HG03045 (cell line): ENCODE measurements at regions not wholly inside any gene's neighbourhood (a gene's known extent, or its start where the extent isn't known, plus 50 kb on each side); places are given as distances from the start of the nearest gene placed in this dataset.
"Not testable (repeated sequence)": the region's sequence is repeated elsewhere in the genome, so short reads cannot be mapped to it uniquely, and the experiment has no call there.

Experiments used
- ATAC-seq: cut with Tn5 transposase; IDR thresholded peaks from one replicate; pipeline ENCODE4 v1.9.1; 2021; ENCODE audit warnings: mild to moderate bottlenecking, moderate library complexity; ENCODE audit not compliant: unreplicated experiment

GRCh38 chr13:104577071-104577815 is 1511.0 kb upstream of the SLC10A2 start:
- ATAC-seq: no peak

GRCh38 chr13:104571893-104572229 is 1505.6 kb upstream of the SLC10A2 start:
- no peak for ATAC-seq

GRCh38 chr13:104571161-104571892 is 1505.1 kb upstream of the SLC10A2 start:
- ATAC-seq: no peak

- no peak for ATAC-seq
These were observed 1500.9 kb upstream of the SLC10A2 start for GRCh38 chr13:104567114-104567513.

GRCh38 chr13:104565888-104566287 is 1499.7 kb upstream of the SLC10A2 start:
- no peak for ATAC-seq

- ATAC-seq: no peak
These were observed 1487.7 kb upstream of the SLC10A2 start for GRCh38 chr13:104553896-104554295.

GRCh38 chr13:104553186-104553585 is 1487.0 kb upstream of the SLC10A2 start:
- no peak for ATAC-seq

- ATAC-seq: no peak
These were observed 1468.6 kb upstream of the SLC10A2 start for GRCh38 chr13:104534847-104535246.

GRCh38 chr13:104532132-104532531 is 1465.9 kb upstream of the SLC10A2 start:
- no peak for ATAC-seq

- no peak for ATAC-seq
These were observed 1464.5 kb upstream of the SLC10A2 start for GRCh38 chr13:104530741-104531140.

- no peak for ATAC-seq
These were observed 1460.3 kb upstream of the SLC10A2 start for GRCh38 chr13:104526561-104526960.

GRCh38 chr13:104525467-104525866 is 1459.2 kb upstream of the SLC10A2 start:
- ATAC-seq: no peak

- no peak for ATAC-seq
These were observed 1456.2 kb upstream of the SLC10A2 start for GRCh38 chr13:104522235-104523072.

- ATAC-seq: no peak
These were observed 1444.2 kb upstream of the SLC10A2 start for GRCh38 chr13:104510422-104510821.

GRCh38 chr13:104493502-104493901 is 1427.3 kb upstream of the SLC10A2 start:
- not testable (repeated sequence) for ATAC-seq

GRCh38 chr13:104491916-104492315 is 1425.7 kb upstream of the SLC10A2 start:
- ATAC-seq: no peak

GRCh38 chr13:104487006-104487405 is 1420.8 kb upstream of the SLC10A2 start:
- ATAC-seq: no peak

GRCh38 chr13:104485571-104485970 is 1419.4 kb upstream of the SLC10A2 start:
- ATAC-seq: no peak

- no peak for ATAC-seq
These were observed 1417.4 kb upstream of the SLC10A2 start for GRCh38 chr13:104483631-104484030.

- ATAC-seq: no peak
These were observed 1411.0 kb upstream of the SLC10A2 start for GRCh38 chr13:104477261-104477660.

- ATAC-seq: no peak
These were observed 1407.7 kb upstream of the SLC10A2 start for GRCh38 chr13:104473936-104474335.

- no peak for ATAC-seq
These were observed 1399.8 kb upstream of the SLC10A2 start for GRCh38 chr13:104466016-104466415.
